Hepatocyte (in vitro differentiated cells): ENCODE measurements at regions not wholly inside any gene's neighbourhood (a gene's known extent, or its start where the extent isn't known, plus 50 kb on each side); places are given as distances from the start of the nearest gene placed in this dataset.

Experiments
- DNase-seq: peaks from one replicate; pipeline ENCODE4 v3.0.0-alpha.2; 2016; ENCODE audit warnings: low spot score
- H2AFZ ChIP-seq: fragments of 200-600 bp; sonication (generic); 2 replicates; pipeline ENCODE4 v1.6.0; 2016; ENCODE audit warnings: antibody characterized with exemption, mild to moderate bottlenecking
- H3K27ac ChIP-seq: fragments of 200-600 bp; sonication (generic); 2 replicates; pipeline ENCODE4 v1.5.1; 2016; ENCODE audit warnings: mild to moderate bottlenecking
- H3K27me3 ChIP-seq: fragments of 200-600 bp; sonication (generic); 2 replicates; pipeline ENCODE4 v1.6.1; 2016
- H3K36me3 ChIP-seq: fragments of 200-600 bp; sonication (generic); replicated peaks from 2 replicates; pipeline ENCODE4 v1.5.1; 2016; ENCODE audit warnings: low read depth; ENCODE audit not compliant: insufficient read depth
- H3K4me1 ChIP-seq: fragments of 200-600 bp; sonication (generic); 2 replicates; pipeline ENCODE4 v1.5.1; 2016; ENCODE audit warnings: mild to moderate bottlenecking, moderate library complexity; ENCODE audit not compliant: insufficient read depth
- H3K4me2 ChIP-seq: fragments of 200-600 bp; sonication (generic); 2 replicates; pipeline ENCODE4 v1.6.0; 2016
- H3K4me3 ChIP-seq: fragments of 200-600 bp; sonication (generic); 2 replicates; pipeline ENCODE4 v1.5.1; 2016; ENCODE audit warnings: mild to moderate bottlenecking
- H3K79me2 ChIP-seq: fragments of 200-600 bp; sonication (generic); 2 replicates; pipeline ENCODE4 v1.6.0; 2017; ENCODE audit warnings: mild to moderate bottlenecking
- H3K9me2 ChIP-seq: fragments of 200-600 bp; sonication (generic); replicated peaks from 2 replicates; pipeline ENCODE4 v1.6.0; 2017; ENCODE audit warnings: mild to moderate bottlenecking; ENCODE audit not compliant: insufficient read depth
- H3K9me3 ChIP-seq: fragments of 200-600 bp; sonication (generic); 2 replicates; pipeline ENCODE4 v1.5.1; 2016; ENCODE audit warnings: low read depth, mild to moderate bottlenecking
- H4K20me1 ChIP-seq: fragments of 200-600 bp; sonication (generic); 2 replicates; pipeline ENCODE4 v1.6.0; 2016; ENCODE audit warnings: mild to moderate bottlenecking; ENCODE audit not compliant: insufficient read depth, poor library complexity, severe bottlenecking
- EZH2 ChIP-seq: fragments of 200-600 bp; sonication (generic); IDR thresholded peaks from 2 replicates; pipeline ENCODE4 v1.6.1; 2016; ENCODE audit warnings: antibody characterized with exemption, mild to moderate bottlenecking, borderline replicate concordance
- EZH2phosphoT487 ChIP-seq: fragments of 200-600 bp; sonication (generic); IDR thresholded peaks from one replicate; pipeline ENCODE4 v1.6.1; 2018; ENCODE audit warnings: antibody characterized with exemption, mild to moderate bottlenecking, low read depth, moderate library complexity; ENCODE audit not compliant: unreplicated experiment, severe bottlenecking
- WGBS: methylation state at CpG from one replicate; pipeline ENCODE4 v1.1.6; 2016; ENCODE audit warnings: low lambda C conversion rate; ENCODE audit errors: missing lambda C conversion rate; 5-methylcytosine and 5-hydroxymethylcytosine counted together
- TF ChIP-seq, protein P1 (sequence below): fragments of 200-600 bp; sonication (generic); IDR thresholded peaks from 2 replicates; pipeline ENCODE4 v1.5.1; 2016; ENCODE audit warnings: antibody characterized with exemption, mild to moderate bottlenecking; ENCODE audit not compliant: poor library complexity

DNA sequence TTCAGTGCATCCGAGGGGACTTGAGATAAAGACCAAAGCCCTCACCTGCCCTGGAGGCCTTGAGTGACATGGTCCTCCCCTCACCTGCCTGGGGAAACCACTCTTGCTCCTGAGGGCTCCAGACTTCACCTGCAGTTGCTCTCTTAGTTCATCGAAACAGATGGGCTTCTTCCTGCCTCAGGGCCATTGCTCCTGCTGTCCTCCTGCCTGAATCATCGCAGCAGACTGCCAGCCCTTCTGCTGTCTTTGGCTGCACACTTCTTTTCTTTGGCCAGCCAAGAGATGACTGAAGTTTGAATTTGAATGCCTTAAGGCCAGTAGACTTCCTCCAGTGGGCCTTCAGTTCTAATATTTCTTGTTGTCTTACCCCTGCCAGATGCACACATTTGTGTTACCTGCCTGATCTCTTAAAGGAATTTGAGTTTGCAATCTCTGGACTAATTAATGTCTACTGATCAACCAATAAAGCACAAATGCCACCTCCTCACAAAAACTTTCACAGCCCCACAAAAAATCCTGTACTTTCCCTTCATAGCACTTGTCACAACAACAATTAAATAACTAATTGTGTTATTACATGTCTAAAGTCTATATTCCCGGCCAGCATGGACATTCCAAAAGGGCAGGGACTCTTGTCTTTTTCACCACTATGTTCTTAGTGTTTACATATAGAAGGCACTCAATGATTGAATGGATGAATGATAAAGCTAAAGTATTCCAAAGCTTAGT is 56.7 kb upstream of the SGK1 start:
- Histone ChIP-seq H3K27ac (no peak overlapping the region), H2AFZ (no peak overlapping the region), H3K79me2 (no peaks in the 10 kb centered on the region), H3K36me3 (no peaks in the 10 kb centered on the region), H3K4me1 (no peaks in the 10 kb centered on the region), H3K9me2 (no peaks in the 10 kb centered on the region), H3K4me3 (no peak overlapping the region), H3K9me3 (no peaks in the 10 kb centered on the region), H4K20me1 (no peaks in the 10 kb centered on the region), H3K27me3 (no peaks in the 10 kb centered on the region), H3K4me2 (no peak overlapping the region)
- no peak for DNase-seq
- WGBS = 84% methylated on average over 4 of the region's 4 CpGs
- TF ChIP-seq EZH2 (no peak), EZH2phosphoT487 (no peak)
- TF ChIP-seq, protein P1, sequence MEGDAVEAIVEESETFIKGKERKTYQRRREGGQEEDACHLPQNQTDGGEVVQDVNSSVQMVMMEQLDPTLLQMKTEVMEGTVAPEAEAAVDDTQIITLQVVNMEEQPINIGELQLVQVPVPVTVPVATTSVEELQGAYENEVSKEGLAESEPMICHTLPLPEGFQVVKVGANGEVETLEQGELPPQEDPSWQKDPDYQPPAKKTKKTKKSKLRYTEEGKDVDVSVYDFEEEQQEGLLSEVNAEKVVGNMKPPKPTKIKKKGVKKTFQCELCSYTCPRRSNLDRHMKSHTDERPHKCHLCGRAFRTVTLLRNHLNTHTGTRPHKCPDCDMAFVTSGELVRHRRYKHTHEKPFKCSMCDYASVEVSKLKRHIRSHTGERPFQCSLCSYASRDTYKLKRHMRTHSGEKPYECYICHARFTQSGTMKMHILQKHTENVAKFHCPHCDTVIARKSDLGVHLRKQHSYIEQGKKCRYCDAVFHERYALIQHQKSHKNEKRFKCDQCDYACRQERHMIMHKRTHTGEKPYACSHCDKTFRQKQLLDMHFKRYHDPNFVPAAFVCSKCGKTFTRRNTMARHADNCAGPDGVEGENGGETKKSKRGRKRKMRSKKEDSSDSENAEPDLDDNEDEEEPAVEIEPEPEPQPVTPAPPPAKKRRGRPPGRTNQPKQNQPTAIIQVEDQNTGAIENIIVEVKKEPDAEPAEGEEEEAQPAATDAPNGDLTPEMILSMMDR = no peak

DNA sequence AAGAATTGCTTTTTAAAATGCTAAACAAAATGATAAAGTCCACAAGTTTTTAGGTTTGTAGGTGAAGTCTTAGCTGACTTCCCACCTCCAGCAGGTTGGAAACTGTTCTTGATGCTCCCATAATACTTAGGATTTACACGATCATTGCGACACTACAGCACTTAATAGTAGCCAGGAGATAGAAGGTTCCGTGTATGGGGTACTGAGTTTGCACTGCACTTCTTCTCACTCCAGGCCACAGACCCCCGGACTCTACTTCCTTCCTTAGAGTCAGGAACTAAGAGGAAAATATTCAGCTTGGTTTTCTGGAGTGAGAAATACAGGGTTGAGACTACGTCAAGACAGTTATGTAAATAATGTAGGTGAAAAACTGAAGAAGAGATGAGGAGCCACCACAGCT is 56.1 kb upstream of the SGK1 start:
- no peak overlapping the region for H3K4me3 ChIP-seq
- no peaks in the 10 kb centered on the region for H3K79me2 ChIP-seq
- H3K27me3 ChIP-seq = no peaks in the 10 kb centered on the region
- peak overlapping the region; percentile 65 for H3K27ac ChIP-seq
- H4K20me1 ChIP-seq = no peaks in the 10 kb centered on the region
- DNase-seq = no peak
- H2AFZ ChIP-seq = no peak overlapping the region
- TF ChIP-seq, protein P1 = no peak
- no peak for TF ChIP-seq EZH2
- no peak for TF ChIP-seq EZH2phosphoT487
- H3K9me3 ChIP-seq = no peaks in the 10 kb centered on the region
- no peak overlapping the region for H3K4me2 ChIP-seq
- no peaks in the 10 kb centered on the region for H3K4me1 ChIP-seq
- WGBS = 85% methylated on average over 5 of the region's 5 CpGs
- no peaks in the 10 kb centered on the region for H3K36me3 ChIP-seq
- H3K9me2 ChIP-seq = no peaks in the 10 kb centered on the region

DNA sequence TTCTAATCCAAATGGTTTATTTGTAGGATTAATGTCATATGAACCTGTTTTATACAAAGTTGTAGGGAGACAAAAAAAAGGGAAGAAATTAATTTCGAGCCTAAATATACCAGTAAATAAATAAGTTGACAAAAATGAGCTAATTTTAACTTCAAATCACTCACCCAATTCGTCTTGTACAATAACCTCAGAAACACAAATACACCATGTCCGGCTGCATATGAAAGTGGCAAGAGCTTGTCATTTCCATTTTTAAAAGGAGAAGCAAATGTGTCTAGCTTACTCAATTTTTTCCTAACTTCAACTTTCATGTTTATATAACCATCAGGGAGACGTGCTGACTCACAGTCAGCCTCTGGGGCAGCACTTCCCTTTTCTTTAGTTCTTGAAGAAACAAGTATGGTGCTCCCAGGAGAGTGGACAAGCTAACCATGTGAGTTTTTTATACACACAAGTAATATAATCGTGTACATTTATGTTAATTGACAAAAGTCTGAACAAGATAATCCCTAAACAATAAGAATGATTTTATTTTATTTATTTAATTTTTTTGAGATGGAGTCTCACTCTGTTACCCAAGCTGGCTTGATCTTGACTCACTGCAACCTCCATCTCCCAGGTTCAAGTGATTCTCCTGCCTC is 55.5 kb upstream of the SGK1 start:
- Histone ChIP-seq H3K4me2 (no peak overlapping the region), H3K27ac (peak overlapping the region; percentile 65), H3K4me3 (no peak overlapping the region), H4K20me1 (no peaks in the 10 kb centered on the region), H3K36me3 (no peaks in the 10 kb centered on the region), H3K9me2 (no peaks in the 10 kb centered on the region), H3K4me1 (no peaks in the 10 kb centered on the region), H2AFZ (no peak overlapping the region), H3K27me3 (no peaks in the 10 kb centered on the region), H3K9me3 (no peaks in the 10 kb centered on the region), H3K79me2 (no peaks in the 10 kb centered on the region)
- WGBS = 65% methylated on average over 5 of the region's 5 CpGs
- DNase-seq = peak; percentile 25
- TF ChIP-seq, protein P1 = no peak
- TF ChIP-seq EZH2phosphoT487 (no peak), EZH2 (no peak)
